GM23248 (cell line): ENCODE measurements at regions not wholly inside any gene's neighbourhood (a gene's known extent, or its start where the extent isn't known, plus 50 kb on each side); places are given as distances from the start of the nearest gene placed in this dataset.

Source experiments
- DNase-seq: peaks from one replicate; pipeline ENCODE4 v3.0.0-alpha.2; 2015
- H2AFZ ChIP-seq: fragments of 200-600 bp; sonication (generic); 2 replicates; pipeline ENCODE4 v1.6.1; 2016; ENCODE audit warnings: antibody characterized with exemption
- H3F3A ChIP-seq: fragments of 200-600 bp; sonication (generic); 2 replicates; pipeline ENCODE4 v1.6.1; 2016; ENCODE audit warnings: mild to moderate bottlenecking, antibody characterized with exemption, mixed run types; ENCODE audit not compliant: insufficient read depth
- H3K27ac ChIP-seq: fragments of 200-600 bp; sonication (generic); 2 replicates; pipeline ENCODE4 v1.5.1; 2016; ENCODE audit warnings: mild to moderate bottlenecking
- H3K27me3 ChIP-seq: fragments of 200-600 bp; sonication (generic); replicated peaks from 2 replicates; pipeline ENCODE4 v1.6.1; 2016; ENCODE audit warnings: mild to moderate bottlenecking; ENCODE audit not compliant: insufficient read depth
- H3K36me3 ChIP-seq: fragments of 200-600 bp; sonication (generic); 2 replicates; pipeline ENCODE4 v1.6.1; 2016; ENCODE audit warnings: low read depth, mild to moderate bottlenecking
- H3K4me1 ChIP-seq: fragments of 200-600 bp; sonication (generic); 2 replicates; pipeline ENCODE4 v1.6.1; 2016; ENCODE audit warnings: mild to moderate bottlenecking; ENCODE audit not compliant: insufficient read depth
- H3K4me2 ChIP-seq: fragments of 200-600 bp; sonication (generic); one replicate; pipeline ENCODE4 v1.6.1; 2016; ENCODE audit warnings: mild to moderate bottlenecking; ENCODE audit not compliant: unreplicated experiment
- H3K4me3 ChIP-seq: fragments of 200-600 bp; sonication (generic); 2 replicates; pipeline ENCODE4 v1.5.1; 2016; ENCODE audit warnings: mild to moderate bottlenecking
- H3K79me2 ChIP-seq: fragments of 200-600 bp; sonication (generic); 2 replicates; pipeline ENCODE4 v1.6.1; 2016; ENCODE audit warnings: mild to moderate bottlenecking; ENCODE audit not compliant: insufficient read depth
- H3K9ac ChIP-seq: fragments of 200-600 bp; sonication (generic); 2 replicates; pipeline ENCODE4 v1.6.1; 2016; ENCODE audit warnings: mild to moderate bottlenecking
- H3K9me2 ChIP-seq: fragments of 200-600 bp; sonication (generic); 2 replicates; pipeline ENCODE4 v1.6.1; 2016; ENCODE audit warnings: mixed run types, mild to moderate bottlenecking, moderate library complexity; ENCODE audit not compliant: insufficient read depth
- H3K9me3 ChIP-seq: fragments of 200-600 bp; sonication (generic); one replicate; pipeline ENCODE4 v1.6.1; 2017; ENCODE audit warnings: low read depth
- H4K20me1 ChIP-seq: fragments of 200-600 bp; sonication (generic); 2 replicates; pipeline ENCODE4 v1.6.0; 2016; ENCODE audit not compliant: insufficient read depth
- EZH2 ChIP-seq: fragments of 200-600 bp; sonication (generic); IDR thresholded peaks from 2 replicates; pipeline ENCODE4 v1.6.1; 2018; ENCODE audit warnings: antibody characterized with exemption, mild to moderate bottlenecking; ENCODE audit not compliant: insufficient read depth, poor library complexity, severe bottlenecking
- EZH2phosphoT487 ChIP-seq: fragments of 200-600 bp; sonication (generic); IDR thresholded peaks from 2 replicates; pipeline ENCODE4 v1.6.1; 2018; ENCODE audit warnings: antibody characterized with exemption, moderate library complexity, mild to moderate bottlenecking, low read depth; ENCODE audit not compliant: insufficient read depth
- WGBS, 2 experiments: methylation state at CpG; one replicate each; pipeline ENCODE4 v1.1.6; 2015 to 2017; ENCODE audit warnings: low lambda C conversion rate in 2 of 2, low coverage in 1 of 2; ENCODE audit errors: missing lambda C conversion rate in 2 of 2; 5-methylcytosine and 5-hydroxymethylcytosine counted together
- in situ Hi-C: fragments of 300-500 bp; cut with MboI; formaldehyde crosslinking; loops from 2 replicates; pipeline ENCODE4 v1.15.0; 2020

GRCh38 chr20:21020659-21021471 is 85.3 kb downstream of the LINC00237 start:
- Histone ChIP-seq H2AFZ (no peak overlapping the region), H3K27me3 (peaks cover 27% of the 10 kb centered on the region), H3K9me2 (no peaks in the 10 kb centered on the region)

GRCh38 chr20:21019814-21020658 is 86.1 kb downstream of the LINC00237 start:
- no peak for TF ChIP-seq EZH2phosphoT487
- no peak for TF ChIP-seq EZH2
- no peaks in the 10 kb centered on the region for H3F3A ChIP-seq
- no peaks in the 10 kb centered on the region for H3K9me2 ChIP-seq
- H4K20me1 ChIP-seq, result no peaks in the 10 kb centered on the region
- no peaks in the 10 kb centered on the region for H3K9me3 ChIP-seq
- WGBS, 2 experiments, result 6 to 8% methylated on average over 41 of the region's 42 CpGs
- H3K4me2 ChIP-seq, result no peak overlapping the region
- H3K27ac ChIP-seq, result no peak overlapping the region
- H3K4me3 ChIP-seq, result no peak overlapping the region
- in situ Hi-C loops, result no loop called here
- 0 out of 2 replicates have a peak, but pooled peaks cover 2% of the 10 kb centered on the region for H3K4me1 ChIP-seq
- H2AFZ ChIP-seq, result no peak overlapping the region
- H3K27me3 ChIP-seq, result peaks cover 27% of the 10 kb centered on the region
- no peak overlapping the region for H3K9ac ChIP-seq
- DNase-seq, result peak; percentile 3
- no peaks in the 10 kb centered on the region for H3K79me2 ChIP-seq
- no peaks in the 10 kb centered on the region for H3K36me3 ChIP-seq

More at GRCh38 chr20:21020659-21021471, 85.3 kb downstream of the LINC00237 start:
- Histone ChIP-seq H3K27ac (no peak overlapping the region), H3K9ac (no peak overlapping the region), H3K4me1 (0 out of 2 replicates have a peak, but pooled peaks cover 2% of the 10 kb centered on the region), H3K36me3 (no peaks in the 10 kb centered on the region), H3K4me2 (no peak overlapping the region), H4K20me1 (no peaks in the 10 kb centered on the region), H3K9me3 (no peaks in the 10 kb centered on the region), H3K4me3 (no peak overlapping the region), H3K79me2 (no peaks in the 10 kb centered on the region), H3F3A (no peaks in the 10 kb centered on the region)
- 11 to 12% methylated on average over 11 of the region's 11 CpGs for WGBS, 2 experiments
- TF ChIP-seq EZH2, result no peak
- TF ChIP-seq EZH2phosphoT487, result no peak
- in situ Hi-C loops, result no loop called here
- peak; percentile 5 for DNase-seq

GRCh38 chr20:21019468-21019813 is 86.7 kb downstream of the LINC00237 start:
- no peaks in the 10 kb centered on the region for H3K36me3 ChIP-seq
- H3K79me2 ChIP-seq, result no peaks in the 10 kb centered on the region
- no peak overlapping the region for H3K27ac ChIP-seq
- no peak for TF ChIP-seq EZH2phosphoT487
- H4K20me1 ChIP-seq, result no peaks in the 10 kb centered on the region
- H2AFZ ChIP-seq, result no peak overlapping the region
- no peak overlapping the region for H3K4me3 ChIP-seq
- 0 out of 2 replicates have a peak, but pooled peaks cover 2% of the 10 kb centered on the region for H3K4me1 ChIP-seq
- no peaks in the 10 kb centered on the region for H3K9me3 ChIP-seq
- in situ Hi-C loops, result no loop called here
- 68 to 75% methylated on average over 10 of the region's 10 CpGs for WGBS, 2 experiments
- no peaks in the 10 kb centered on the region for H3F3A ChIP-seq
- no peak overlapping the region for H3K9ac ChIP-seq
- H3K4me2 ChIP-seq, result no peak overlapping the region
- H3K27me3 ChIP-seq, result peaks cover 27% of the 10 kb centered on the region
- DNase-seq, result no peak
- H3K9me2 ChIP-seq, result no peaks in the 10 kb centered on the region

GRCh38 chr20:21018576-21018975 is 87.6 kb downstream of the LINC00237 start:
- in situ Hi-C loops, result no loop called here
- Histone ChIP-seq H3K79me2 (no peaks in the 10 kb centered on the region), H3K4me2 (no peak overlapping the region), H3F3A (no peaks in the 10 kb centered on the region), H4K20me1 (no peaks in the 10 kb centered on the region), H3K4me1 (0 out of 2 replicates have a peak, but pooled peaks cover 2% of the 10 kb centered on the region), H3K36me3 (no peaks in the 10 kb centered on the region), H2AFZ (no peak overlapping the region), H3K27me3 (peaks cover 27% of the 10 kb centered on the region), H3K27ac (no peak overlapping the region), H3K4me3 (no peak overlapping the region), H3K9me2 (no peaks in the 10 kb centered on the region), H3K9ac (no peak overlapping the region), H3K9me3 (no peaks in the 10 kb centered on the region)
- TF ChIP-seq EZH2, result no peak
- no peak for TF ChIP-seq EZH2phosphoT487
- no peak for DNase-seq
- WGBS, 2 experiments, result 52 to 53% methylated on average over 4 of the region's 4 CpGs
